Stimulated activated CD8-positive, alpha-beta memory T cell treated with anti-CD3 and anti-CD28 coated beads, Interleukin-4, amount 100 ng/mL, for 24 hours (primary cell): ENCODE measurements at regions not wholly inside any gene's neighbourhood (a gene's known extent, or its start where the extent isn't known, plus 50 kb on each side); places are given as distances from the start of the nearest gene placed in this dataset.

Experiments used
- DNase-seq: peaks from one replicate; pipeline ENCODE4 v3.0.0-alpha.2; 2020; ENCODE audit warnings: low read depth

- no peak for DNase-seq
Observed at GRCh38 chr19:28883241-28883693, 329.7 kb downstream of the UQCRFS1 start.

GRCh38 chr19:28882818-28883217 lies 330.1 kb downstream of the UQCRFS1 start:
- DNase-seq: no peak

DNA sequence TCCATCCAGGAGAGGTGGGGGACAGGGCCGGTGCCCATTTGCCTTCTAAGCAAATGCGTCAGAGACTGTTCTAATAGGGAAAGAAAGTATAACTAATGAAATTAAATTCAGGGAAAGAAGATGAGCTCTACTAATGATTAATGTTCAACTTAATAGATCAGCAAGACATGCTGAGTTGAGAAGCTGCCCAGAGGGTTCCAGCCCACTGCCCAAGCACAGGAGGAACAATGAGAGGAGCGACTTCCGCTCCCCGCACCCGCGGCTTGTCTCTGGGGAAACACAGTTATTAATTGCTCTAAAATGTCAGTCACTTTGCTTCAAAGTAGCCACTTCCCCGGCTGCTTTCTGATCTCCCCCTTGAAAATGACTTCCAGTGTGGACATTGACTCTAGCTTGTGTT lies 331.3 kb downstream of the UQCRFS1 start:
- no peak for DNase-seq

DNA sequence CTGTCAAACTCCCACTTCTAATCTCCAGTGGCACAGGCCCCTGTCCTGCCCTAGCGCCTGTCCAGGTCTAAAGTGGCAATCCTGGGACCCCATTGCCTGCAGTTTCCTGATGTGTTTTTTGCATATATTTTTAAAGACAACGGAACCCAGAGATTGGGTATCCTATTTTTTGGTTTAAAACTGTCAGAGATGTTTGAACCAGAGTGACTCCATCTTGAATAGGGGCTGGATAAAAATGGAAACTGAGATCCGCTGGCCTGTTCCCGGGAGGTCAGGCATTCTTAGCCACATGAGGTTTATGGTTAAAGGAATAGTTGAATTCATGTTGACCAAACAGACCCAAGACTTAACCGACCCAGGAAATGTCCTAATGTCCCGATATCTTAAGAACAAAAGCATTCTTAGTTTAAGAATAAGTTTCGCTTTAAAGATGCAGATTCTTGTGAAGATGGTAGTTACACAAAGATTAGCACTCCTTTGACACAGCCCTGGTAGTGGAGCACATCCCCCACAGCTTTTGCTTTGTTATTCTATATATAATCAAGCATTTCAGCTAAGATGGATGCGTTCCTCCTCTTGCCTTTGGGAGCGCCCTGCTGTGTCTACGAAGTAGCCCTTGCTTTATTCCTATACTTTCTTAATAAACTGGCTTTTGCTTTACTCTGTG lies 332.1 kb downstream of the UQCRFS1 start:
- DNase-seq: no peak

DNA sequence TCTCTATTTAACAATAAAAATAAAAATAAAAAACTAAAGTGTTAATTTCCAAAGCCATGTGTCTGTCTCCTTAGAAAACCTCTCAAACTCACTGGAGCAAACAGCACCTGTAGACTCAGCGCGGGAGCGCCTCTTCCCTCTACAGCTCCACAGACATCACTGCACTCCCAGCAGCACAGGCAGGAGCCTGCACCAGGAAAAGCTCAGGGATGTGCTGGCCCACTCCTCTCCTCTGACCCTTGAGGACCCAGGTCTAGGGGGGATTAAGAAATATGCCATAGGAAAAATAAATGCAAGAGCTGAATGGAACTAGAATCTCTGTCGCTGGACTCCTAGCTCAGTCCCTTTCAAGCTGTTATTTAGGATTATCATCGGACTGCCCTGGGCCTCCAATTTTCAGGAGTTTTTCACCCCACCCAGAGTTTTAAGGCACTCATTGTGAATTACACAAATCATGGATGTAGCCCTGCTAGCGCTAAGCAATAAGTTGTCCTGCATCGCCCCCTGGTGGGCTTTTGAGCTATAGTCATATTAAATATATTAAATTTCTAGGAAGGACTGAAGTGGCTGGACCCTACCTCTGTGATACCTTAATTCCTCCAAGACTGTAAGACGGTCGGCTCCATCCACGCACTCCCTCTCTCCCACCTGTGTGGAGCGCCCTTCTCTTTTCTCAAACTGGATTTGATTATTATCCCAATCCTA lies 333.9 kb downstream of the UQCRFS1 start:
- DNase-seq: peak; percentile 31

DNA sequence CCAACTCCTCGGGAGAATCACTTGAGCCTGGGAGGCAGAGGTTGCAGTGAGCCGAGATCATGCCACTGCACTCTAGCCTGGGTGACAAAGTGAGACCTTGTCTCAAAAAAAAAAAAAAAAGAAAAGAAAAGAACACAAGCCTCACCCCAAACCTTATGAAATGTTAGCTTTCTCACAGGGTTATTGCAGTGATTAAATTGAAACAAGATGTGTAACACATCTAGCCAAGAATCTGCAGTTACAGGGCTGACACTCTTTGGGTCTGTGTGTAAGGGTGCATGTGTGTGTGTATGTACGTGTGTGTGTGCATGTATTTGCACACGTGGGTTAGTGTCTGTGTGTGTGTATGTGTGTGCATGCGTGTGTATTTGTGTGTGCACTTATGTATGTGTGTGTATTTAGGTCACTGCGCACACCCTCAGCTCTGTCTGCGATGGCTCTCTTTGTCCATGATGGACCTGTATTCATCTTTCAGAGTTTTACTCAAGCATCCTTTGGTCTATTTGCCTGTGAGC lies 336.3 kb downstream of the UQCRFS1 start:
- DNase-seq: no peak

GRCh38 chr19:28874742-28875141 lies 338.2 kb downstream of the UQCRFS1 start:
- no peak for DNase-seq

- DNase-seq: no peak
Observed at GRCh38 chr19:28873301-28873700, 339.6 kb downstream of the UQCRFS1 start.

DNA sequence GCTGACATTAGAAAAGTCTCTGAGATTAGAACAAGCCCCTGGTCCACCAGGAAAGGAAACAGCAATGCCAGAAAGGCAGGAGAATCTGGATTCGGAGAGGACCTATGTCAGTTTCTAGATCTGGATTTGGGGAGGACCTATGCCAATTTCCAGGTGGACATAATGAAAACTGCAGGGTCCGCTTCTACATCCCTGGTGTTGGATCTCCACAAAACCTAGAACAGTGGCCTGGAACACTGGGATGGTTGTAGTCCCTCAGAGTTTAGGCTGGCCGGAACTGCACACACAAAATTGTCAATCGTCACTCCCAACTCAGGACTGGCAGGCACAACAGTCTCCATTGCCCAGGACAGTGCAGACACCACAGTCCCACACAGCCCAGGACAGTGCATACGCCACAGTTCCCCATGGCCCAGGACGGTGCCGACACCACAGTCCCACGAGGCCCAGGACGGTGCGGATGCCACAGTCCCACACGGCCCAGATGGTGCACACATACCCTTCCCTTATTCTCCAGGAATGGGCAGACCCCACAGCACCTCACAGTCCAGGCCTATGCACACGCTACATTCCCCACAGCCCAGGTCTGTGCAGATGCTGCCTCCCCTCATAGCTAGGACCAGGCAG lies 341.7 kb downstream of the UQCRFS1 start:
- DNase-seq: no peak

DNA sequence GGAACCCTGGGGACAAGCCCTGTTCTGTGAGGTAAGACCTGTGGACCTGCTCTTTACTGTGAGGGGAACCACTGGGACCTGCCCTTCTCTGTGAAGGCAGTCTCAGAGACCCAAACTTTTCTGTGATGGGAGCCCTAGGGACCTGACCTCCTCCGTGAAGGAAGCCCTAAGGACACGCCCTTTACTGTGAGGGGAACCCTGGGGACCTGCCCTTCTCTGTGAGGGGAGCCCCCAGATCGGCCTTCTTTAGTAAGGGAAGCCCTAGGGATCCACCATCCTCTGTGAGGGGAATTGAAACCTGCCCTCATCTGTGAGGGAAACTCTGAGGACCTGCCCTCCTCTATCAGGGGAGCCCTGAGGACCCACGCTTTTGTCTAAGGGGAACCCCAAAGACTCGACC lies 343.5 kb downstream of the UQCRFS1 start:
- DNase-seq: no peak

DNA sequence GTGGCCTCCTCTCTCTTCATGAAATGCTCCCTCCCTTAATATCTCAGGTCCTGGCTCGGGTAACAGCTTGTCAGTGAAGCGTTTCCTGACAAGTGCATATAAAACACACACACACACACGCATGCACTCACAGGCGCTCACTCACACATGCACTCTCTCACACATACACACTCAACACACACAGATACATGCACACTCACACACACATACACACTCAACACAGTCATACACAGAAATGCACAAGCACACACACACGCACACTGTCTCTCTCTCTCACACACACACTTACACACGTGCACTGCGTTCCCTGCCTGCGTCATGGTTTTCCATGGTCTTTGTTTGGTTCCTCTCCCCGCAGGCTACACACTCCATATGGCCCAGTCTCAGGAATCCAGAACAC lies 344.1 kb downstream of the UQCRFS1 start:
- DNase-seq: no peak

GRCh38 chr19:28867978-28868377 lies 345.0 kb downstream of the UQCRFS1 start:
- no peak for DNase-seq

DNA sequence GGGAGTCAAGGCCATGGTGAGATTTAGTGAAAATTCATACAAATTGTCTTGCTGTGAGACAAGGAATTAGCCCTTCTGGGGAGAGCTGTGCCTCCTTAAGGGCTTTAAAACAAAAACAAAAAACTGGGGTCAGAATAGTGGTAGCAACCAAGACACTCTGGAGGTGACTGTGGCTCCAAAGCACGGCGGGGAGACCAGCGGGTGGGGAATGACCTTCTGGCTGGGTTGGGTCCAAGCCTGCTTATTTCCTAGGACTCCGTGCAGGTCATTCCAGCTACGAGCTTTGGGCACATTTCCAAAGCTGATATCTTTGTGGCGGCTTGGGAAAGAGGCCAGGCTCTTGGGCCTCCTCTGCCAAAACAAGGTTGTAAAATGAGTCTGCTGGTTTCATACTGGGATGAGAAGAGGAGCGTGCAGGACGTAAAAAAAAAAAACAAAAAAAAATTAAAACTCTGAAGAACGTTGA lies 348.3 kb downstream of the UQCRFS1 start:
- no peak for DNase-seq

DNA sequence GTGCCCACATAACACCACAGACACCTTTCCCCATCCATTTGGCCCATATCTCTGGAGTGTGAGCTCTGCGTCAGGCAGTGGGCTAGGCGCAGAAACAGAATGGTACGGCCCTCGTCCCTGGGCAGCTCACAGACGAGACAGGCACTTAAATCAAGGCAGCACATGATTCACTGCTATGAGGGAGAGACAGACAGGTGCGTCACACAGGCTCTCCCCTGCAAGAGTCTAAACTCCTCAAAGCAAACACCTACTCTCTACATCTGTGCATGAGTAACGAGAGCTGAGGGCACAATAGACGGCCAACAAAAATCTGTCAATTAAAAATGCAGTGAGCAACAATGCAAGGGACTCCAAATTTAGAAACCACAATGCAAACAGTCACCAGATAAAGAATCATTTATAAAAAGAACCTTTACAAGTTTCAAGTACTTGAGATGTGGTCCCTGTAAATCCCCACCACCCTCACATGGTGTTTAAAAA lies 348.9 kb downstream of the UQCRFS1 start:
- DNase-seq: no peak

DNA sequence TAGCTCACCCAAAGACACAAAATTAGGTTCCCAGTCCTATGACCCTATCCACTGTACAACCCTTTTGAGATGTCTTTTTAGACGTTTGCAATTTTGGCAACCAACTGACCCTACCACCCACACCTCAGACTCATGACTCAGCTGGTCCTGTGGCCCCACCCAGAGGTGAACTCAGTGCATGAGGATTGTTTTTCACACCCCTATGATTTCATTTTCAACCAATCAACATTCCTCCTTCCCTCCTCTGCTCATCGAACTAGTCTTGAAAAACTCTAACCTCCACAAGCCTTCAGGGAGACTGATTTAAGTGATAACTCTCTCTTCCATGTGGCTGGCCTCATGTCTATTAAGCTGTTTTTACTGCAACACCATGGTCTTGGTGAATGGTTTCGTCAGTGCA lies 350.7 kb downstream of the UQCRFS1 start:
- DNase-seq: no peak

- DNase-seq: no peak
Observed at GRCh38 chr19:28859811-28860210, 353.1 kb downstream of the UQCRFS1 start.

DNA sequence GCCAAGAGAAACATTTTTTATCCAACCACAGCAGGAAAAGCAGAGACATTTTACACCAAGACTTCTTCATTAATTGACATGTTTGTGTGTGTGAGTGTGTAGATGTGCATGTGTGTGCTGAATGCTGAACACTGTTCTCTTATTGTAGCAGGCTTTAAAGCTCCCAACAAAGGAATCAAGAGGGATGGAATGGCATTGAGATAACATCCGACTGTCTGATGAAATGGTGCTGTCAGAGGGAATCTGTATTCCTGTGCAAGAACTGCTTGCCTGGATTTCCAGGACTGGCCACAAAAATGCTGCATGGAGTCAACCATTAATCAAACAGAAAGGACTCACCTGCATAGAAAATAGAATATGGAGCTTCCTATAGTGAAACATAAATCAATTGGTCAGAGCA lies 354.0 kb downstream of the UQCRFS1 start:
- no peak for DNase-seq

DNA sequence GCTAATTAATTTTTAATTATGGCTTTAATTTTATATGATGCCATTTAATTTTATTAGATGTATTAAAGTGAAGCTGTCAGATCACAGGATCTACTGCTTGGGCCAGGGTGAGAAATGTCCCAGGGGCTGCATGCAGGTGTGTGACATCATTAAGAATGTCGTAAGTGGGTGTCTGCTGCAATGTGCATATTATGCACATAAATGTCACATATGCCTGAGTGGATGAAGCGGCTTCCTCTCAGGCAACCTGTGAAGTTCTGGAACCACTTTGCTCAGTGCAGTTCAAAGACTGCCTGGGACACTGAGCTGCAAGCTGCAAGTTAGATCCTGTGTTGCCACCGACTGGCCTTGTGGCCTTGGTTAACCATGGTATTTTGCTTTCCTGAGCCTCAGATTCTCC lies 355.0 kb downstream of the UQCRFS1 start:
- DNase-seq: no peak

GRCh38 chr19:28855216-28855615 lies 357.7 kb downstream of the UQCRFS1 start:
- no peak for DNase-seq

- no peak for DNase-seq
Observed at GRCh38 chr19:28847468-28847867, 365.5 kb downstream of the UQCRFS1 start.

GRCh38 chr19:28846094-28846812 lies 366.7 kb downstream of the UQCRFS1 start:
- no peak for DNase-seq
